HepG2 (cell line): ENCODE measurements at regions not wholly inside any gene's neighbourhood (a gene's known extent, or its start where the extent isn't known, plus 50 kb on each side); places are given as distances from the start of the nearest gene placed in this dataset.

Experiments
- AFF4 ChIP-seq: sonication (generic); formaldehyde crosslinking; IDR thresholded peaks from 2 replicates; pipeline ENCODE4 v1.4.0; 2020; ENCODE audit warnings: missing genetic modification reagents
- AGO1 ChIP-seq: fragments of 200-400 bp; formaldehyde crosslinking; IDR thresholded peaks from 2 replicates; pipeline ENCODE4 v1.6.1; 2017; ENCODE audit warnings: mild to moderate bottlenecking, low read depth, low read length, moderate library complexity; ENCODE audit not compliant: poor library complexity, severe bottlenecking
- MLXIP ChIP-seq: sonication (generic); formaldehyde crosslinking; IDR thresholded peaks from 2 replicates; pipeline ENCODE4 v1.9.0; 2021; ENCODE audit warnings: missing genetic modification reagents, borderline replicate concordance
- NFAT5 ChIP-seq: sonication (generic); formaldehyde crosslinking; IDR thresholded peaks from 2 replicates; pipeline ENCODE4 v1.4.0; 2020; ENCODE audit warnings: missing genetic modification reagents
- SMAD3 ChIP-seq: sonication (generic); formaldehyde crosslinking; IDR thresholded peaks from 2 replicates; pipeline ENCODE4 v1.4.0; 2020; ENCODE audit warnings: missing genetic modification reagents
- THRA ChIP-seq: sonication (generic); formaldehyde crosslinking; IDR thresholded peaks from 2 replicates; pipeline ENCODE4 v1.4.0; 2020; ENCODE audit warnings: missing genetic modification reagents, borderline replicate concordance

GRCh38 chr2:150978053-150978452 is 283.6 kb downstream of the RBM43 start (continued):
- TF ChIP-seq AGO1 (no peak), MLXIP (CRISPR knock-in tag) (no peak), THRA (CRISPR knock-in tag) (no peak), SMAD3 (no peak), AFF4 (CRISPR knock-in tag) (no peak), NFAT5 (CRISPR knock-in tag) (no peak)
